HG02943 (cell line): ENCODE measurements at regions not wholly inside any gene's neighbourhood (a gene's known extent, or its start where the extent isn't known, plus 50 kb on each side); places are given as distances from the start of the nearest gene placed in this dataset.
"Not testable (repeated sequence)": the region's sequence is repeated elsewhere in the genome, so short reads cannot be mapped to it uniquely, and the experiment has no call there.

Experiments
- ATAC-seq: cut with Tn5 transposase; IDR thresholded peaks from one replicate; pipeline ENCODE4 v1.9.1; 2021; ENCODE audit warnings: mild to moderate bottlenecking, low read depth, moderate library complexity; ENCODE audit not compliant: unreplicated experiment

DNA sequence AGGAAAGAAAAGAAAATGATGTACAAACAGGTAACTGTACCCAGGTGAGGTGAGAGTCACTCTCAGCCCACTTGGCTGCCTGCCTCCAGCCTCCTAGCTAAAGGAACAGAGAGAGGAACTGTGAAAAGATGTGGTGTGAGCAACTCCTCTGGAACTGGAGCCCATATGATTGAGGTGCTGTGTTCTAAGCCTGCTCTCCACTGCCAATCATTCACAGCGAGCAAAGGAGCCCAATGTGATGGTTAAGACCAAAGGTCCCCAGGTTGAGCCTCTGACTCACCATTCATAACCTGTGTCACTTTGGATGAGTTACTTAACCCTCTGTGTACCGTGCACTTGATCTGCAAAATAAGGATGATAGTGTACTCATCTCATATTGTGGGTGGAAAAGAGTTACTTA, 868.1 kb upstream of the AUTS2 start:
- no peak for ATAC-seq

DNA sequence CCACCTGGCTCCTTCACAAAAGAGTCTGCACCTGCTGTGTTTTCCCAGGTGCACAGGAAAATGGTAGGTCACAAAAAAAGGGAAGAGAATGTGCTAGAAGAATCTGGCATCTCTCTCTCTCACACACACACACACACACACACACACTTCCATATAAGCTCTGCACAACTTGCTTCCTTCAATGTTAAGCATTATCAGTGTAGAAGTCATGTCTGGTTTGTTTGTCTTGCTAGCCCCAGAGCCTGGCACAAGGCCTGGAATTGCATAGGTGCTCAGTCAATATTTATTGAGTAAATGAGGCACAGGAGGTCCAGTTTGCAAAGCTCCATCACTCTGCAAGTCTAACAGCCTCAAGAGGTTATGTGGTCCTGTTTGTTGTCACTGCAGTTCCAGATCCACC, 867.3 kb upstream of the AUTS2 start:
- ATAC-seq: no peak

DNA sequence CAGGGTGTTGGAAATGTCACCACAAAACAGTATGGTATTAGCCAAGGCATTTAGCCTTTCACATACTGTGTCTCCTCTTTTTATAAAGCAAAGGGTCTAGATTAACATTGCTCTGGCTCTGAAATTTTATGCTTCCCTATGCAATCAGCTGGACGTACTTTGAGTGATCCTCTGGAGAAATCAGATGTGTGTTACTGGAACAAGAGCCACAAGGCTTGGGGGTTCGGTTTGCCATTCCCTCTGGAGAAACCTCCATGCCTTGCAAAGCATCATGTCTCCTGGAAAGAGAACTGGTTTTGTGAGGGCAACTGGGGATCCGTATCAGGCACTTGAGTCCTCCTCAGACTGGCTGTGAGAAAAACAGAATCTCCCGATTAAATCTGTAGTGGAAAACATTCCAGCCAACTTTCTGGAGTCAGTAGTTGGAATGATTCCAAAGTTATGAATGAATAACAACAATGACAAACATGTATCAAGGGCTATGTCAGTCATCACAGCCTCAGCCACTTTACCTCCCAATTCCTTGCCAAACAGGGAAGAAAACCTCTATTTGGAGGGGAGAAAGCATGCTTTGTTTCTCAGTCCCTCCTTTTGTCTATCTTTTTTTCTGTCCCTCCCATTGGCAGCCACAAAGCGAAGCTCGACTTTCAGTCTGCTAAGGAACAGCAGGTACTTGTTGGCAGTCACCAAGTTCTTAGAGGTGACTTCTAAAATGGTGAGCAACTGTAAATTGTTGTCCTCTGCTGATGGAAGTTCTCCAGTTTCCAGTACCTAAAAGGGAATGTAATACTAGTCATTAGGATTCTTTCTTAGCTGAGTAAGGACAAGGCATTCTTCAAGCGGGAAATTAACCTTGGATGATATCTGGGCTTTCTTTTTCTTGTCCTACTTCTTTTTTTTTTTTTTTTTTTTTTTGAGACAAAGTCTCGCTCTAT, 864.8 kb upstream of the AUTS2 start:
- ATAC-seq: no peak

DNA sequence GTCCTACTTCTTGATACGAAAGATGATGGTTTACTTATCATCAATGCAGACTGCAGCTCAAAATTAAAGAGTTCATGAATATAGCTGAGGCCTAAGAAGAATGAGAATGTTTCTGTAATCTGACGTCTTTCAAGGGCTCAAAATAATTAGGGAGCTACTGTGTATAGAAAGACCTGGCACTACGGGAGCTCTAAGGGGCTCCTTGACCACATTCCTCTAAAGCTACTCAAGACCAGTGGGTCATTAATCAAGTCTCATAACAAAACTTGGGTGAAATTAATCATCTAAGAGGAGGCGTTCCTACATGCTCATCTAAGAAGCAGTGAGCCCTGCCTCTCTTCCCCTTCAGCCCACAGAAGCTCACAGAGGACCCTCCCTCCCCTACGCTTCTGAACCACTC, 863.8 kb upstream of the AUTS2 start:
- no peak for ATAC-seq

DNA sequence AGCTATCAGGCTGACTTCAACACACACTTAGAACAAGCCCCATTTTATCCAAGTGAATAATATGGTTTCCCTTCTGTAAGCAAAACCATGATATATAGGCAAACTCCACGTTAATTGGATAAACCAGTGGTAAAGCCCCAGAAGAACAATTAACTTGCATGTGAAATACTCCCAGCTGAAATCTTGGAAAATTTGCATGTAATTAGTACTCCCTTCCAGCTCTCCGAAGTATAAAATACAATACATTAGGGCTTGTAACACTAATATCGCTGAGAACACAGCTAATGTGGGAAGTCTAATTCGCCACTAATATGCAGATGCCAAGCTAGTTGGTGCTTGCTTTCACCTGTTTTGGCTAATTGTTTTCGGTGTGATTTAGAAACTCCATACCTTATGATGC, 859.0 kb upstream of the AUTS2 start:
- no peak for ATAC-seq

DNA sequence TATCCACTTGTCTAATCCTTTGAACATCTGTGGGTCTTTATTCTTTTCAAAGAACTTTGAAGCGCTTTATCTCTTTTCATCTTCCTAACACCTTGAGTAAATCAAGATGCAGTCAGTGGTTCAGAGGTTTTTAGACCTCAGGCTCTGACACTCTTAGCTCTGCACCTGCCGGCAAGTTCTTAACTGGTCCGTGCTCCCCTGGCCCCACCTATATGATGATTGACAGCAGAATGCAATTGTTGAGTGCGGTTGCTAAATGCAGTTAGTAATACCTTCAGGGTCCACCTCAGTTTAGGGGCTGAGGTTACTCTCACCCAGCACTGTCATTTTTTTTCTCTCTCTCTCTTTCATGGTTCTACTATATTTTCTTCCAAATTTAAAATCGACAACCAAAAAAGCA, 854.2 kb upstream of the AUTS2 start:
- no peak for ATAC-seq

DNA sequence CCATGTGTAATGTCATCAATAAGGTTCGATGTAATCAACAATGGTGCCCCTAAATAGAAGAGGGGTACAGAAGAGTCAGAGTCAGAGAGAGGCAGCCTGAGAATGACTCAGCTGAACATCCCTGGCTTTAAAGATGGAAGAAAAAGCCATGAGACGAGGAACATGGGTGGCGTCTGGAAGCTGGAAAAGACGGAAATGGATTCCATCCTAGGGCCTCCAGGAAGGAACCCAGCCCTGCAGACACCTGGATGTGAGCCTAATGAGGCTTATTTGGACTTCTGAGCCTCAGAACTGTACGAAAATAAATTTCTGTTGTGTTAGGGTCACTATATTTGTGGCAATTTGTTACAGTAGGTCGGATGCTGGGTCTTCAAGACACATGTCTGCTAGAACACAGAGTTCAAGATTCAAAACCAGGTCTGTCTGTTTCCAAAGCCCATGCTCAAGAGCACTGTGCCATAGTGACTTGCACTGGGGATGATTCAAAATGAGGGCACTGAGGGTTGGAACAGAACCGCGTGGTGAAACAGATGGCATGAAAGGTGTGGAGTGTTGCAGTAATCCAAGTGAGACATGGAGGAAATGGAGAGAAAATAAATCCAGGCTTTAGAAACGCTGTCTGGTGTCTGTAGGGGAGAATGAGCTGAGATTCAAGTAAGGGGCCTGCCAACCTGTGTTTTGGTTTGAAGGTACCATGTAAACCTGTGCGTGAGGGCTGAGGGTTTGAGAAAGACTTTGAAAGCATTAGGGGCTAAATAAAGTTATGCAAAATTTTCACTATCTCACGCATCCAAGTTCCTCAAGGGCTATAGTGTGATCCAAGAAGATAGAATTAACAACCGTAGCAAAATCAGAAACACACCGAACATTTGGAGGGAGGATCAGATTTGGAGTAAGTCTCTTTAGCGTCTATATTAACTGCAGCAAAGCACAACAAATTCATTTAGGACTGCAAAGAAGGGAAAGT, 849.1 kb upstream of the AUTS2 start:
- ATAC-seq: no peak

DNA sequence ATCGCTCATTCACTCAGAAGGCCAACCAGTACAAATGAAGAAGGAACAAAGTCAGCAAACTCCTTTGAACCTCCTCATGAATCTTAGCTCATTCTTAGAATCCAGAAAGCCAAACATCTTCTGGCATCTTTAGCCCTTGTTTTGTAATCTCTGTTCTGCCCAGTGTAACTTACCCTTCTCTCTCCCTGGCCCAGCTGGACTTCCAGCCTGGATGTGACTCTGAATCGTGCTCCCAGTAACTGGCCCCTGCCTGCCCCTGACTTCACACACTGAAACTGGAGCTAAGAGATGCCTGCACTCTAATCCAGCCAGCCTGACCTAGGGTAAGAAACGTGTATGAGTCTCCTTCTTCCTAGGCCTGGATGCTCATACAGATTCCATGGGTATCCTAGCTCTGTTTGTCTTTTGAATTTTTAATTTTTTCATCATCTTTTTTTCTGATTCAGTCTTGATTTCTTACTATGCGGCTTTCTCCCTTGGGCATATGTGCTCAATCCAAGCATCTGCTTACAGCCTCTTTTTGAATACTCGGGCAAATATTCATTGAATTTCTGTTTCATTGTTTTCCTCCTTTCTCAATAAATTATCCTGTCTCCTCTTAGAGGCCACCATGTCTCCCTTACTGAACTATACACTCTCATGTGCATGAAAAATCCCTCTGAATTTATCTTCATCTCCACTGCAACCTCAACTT, 845.6 kb upstream of the AUTS2 start:
- ATAC-seq: no peak

DNA sequence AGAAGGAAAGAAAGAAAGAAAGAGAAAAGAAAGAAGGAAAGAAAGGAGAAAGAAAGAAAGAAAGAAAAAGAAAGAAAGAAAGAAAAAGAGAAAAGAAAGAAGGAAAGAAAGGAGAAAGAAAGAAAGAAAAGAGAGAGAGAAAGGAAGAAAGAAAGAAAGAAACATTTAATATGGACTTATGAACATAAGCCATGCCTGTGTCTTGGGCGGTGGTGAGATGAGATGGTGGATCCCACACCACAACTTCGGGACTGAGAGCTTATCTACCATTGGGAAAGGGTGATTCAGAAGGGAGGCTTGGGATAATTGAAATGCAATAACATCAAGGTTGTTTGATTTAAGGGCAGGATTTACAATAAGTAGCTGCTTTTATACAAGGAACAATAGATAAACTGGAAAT, 843.9 kb upstream of the AUTS2 start:
- no peak for ATAC-seq

DNA sequence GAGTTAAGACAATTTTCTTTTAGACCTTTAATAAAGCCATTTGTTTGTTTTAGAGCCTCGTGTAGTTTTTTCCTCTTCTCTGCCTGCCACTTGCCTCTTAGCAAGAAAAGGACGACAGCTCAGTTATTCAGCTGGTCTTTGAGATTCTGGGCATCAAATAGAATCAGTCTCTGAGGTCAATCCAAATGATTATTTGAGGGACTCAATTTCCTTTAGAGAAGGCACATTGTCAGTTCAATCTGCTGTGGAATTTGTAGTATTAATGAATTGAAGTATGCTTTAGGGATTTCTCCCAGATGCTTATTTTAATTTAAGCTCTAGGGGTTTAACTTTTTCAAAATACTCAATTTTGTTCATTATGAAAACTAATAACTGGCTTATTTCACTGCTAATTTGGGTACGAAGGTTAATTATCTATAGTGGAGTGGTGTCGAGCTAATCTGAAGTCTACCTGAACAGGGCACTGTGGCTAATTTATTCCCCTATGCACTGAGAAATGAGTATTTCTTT, 841.2 kb upstream of the AUTS2 start:
- no peak for ATAC-seq

DNA sequence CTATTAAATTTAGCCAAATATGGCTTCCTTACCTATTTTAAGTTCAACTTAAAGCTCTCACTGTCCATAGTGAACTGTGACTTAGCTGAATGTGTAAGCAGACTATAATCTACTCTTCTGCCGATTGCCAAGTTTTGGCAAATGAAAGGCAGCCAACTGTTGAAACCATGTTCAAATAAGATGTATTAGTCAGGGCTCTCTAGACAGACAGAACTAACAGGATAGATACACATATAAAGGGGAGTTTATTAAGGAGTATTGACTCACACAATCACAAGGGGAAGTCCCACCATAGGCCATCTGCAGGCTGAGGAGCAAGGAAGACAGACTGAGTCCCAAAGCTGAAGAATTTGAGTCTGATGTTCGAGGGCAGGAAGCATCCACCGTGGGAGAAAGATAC, 837.7 kb upstream of the AUTS2 start:
- no peak for ATAC-seq

DNA sequence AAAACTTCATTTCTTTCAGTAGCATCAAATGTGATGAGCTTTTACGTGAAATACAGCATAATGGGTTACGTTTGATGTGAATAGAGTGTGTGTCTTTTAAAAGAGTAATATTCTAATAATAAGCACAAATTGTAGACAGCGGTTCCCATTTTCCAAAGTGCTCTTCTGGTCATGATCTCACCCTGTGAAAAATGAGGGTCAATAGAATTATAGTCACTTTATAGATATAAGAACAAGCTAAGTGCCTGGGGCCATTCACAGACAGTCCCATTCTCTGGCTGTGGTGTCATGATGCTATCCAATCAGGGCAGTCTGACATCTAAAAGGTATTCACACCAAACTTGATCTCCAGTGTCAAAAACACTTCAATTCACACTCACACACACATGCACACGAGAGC, 830.8 kb upstream of the AUTS2 start:
- ATAC-seq: no peak

DNA sequence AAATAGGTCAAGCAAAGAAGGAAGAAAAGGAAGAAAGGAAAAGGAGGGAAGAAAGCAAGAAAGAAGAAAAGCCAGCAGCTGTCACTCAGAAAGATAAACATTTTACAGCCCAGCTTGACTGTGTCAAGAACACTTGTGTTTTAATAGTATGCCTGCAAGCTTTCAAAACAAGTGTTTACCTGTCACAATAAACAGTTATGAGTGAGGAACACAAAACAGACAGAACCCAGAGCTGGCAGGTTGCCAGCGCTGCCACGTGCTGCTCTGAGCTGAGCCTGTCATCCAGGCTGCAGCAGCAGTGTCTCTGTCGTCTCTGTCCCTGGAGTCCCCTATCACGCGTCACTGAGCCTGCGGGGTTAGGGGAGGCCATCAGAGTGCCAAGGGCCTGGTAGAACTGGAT, 827.6 kb upstream of the AUTS2 start:
- no peak for ATAC-seq

DNA sequence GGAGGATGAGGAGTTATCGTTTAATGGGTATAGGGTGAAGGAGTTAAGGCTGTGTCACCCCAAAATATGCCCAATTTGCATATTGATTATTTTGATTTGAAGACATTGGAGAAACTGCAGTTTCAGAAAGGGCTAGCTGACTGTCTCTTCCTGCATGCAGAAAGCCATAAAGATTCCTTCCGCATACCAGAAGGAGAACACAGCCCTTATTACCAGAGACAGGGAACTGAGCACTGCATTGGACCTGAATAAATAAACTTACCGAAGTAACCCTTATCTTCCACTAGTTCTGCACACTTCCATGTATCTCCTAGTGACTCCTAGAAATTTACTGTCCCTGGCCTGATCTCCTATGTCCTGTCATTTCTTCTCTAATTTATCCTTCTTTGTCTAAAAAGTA, 821.9 kb upstream of the AUTS2 start:
- no peak for ATAC-seq

DNA sequence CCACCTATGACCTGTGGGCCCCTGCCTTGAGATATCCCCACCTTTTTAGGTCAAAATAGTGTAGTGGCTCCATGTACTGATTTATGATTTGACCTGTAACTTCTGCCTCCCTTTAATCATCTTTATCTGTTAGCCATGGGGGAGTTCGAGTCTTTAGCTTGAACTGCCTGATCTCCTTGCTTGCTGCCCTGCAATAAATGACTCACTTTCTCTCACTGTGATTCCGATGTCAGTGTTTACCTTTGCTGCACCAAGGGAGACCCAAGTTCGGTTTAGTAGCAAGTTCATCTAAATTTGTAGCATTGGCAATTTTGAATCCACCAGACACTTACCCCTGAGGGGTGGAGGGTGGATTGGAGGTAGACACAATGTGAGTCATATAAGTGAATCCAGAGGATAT, 814.6 kb upstream of the AUTS2 start:
- no peak for ATAC-seq

DNA sequence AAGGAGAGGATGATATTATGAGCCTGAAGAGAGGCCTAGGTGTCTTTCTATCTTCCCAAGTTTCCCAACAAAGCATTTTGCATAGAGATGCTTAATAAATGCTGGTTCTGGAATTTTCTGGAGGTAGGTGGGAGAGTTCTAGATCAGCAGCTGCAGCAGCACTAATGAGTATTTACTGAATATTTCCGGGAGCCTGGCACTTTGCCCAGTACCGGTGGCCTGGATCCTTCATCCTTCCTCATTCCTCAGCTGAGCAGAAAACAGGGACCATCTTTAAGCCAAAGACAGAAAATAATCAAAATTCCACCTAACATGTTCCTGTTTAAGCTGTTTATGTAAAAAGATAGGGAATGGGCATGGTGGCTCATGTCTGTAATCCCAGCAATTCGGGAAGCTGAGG, 813.2 kb upstream of the AUTS2 start:
- ATAC-seq: no peak

DNA sequence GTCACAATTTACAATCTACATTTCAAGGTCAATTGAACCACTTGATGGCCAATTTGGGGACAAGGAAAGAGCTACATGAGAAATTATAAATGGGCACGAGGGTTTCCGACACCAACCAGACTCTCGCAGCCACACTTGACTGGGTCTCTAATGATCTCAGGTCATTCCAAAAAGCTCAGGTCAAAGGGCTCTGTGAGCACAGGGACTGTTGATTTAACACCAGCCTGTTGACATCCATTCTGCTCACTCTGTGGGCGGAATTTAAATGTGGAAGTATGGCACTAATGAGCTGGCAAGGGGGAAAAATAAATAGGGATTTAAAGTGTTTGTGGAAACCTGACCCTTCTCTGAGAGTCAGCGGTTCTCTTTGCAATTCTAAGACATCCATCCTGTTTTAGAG, 810.7 kb upstream of the AUTS2 start:
- no peak for ATAC-seq

DNA sequence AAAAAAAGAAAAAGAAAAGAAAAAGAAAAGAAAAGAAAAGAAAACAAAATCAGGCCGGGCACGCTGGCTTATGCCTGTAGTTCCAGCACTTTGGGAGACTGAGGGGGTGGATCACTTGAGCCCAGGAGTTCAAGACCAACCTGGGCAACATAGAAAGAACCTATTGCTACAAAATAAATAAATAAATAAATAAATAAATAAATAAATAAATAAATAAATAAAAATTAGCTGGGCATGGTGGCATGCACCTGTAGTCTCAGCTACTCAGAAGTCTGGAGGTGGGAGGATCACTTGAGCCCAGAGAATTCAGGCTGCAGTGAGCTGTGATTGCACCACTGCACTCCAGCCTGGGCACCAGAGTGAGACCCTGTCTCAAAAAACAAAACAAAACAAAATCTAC, 809.7 kb upstream of the AUTS2 start:
- not testable (repeated sequence) for ATAC-seq

DNA sequence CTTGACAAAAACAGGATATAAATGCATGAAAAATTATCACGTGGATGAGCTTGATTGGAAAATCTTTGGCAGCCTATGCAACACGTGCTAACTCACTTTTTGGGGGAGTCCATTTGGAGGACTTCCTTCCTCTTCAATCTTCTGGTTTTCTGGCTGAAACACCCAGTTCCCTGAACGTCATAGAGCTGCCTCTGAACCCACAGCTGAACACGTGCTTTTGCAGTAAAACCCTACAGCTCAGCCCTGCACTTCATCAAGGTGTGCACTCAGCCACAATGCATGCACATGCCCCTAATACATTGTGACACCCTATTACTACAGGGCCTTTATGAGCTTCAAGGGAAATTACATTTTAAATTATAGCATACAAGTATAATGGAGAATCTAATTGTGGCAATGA, 808.7 kb upstream of the AUTS2 start:
- ATAC-seq: no peak

DNA sequence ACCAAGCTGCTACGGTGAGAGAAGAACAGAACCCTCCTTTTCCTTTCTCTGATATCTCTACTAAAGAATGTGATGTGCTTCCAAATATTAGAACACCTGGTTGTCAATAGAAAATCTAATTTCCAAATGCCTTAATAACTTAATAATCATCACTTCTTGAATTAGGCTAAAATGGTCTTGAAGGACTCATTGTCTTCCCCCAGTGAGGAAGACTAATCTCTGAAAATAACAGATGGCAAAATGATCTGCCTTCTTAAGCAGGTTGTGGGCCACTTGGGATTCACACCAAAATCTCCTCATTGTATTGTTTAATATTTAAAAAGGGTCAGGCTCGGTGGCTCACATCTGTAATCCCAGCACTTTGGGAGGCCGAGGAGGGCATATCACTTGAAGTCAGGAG, 805.9 kb upstream of the AUTS2 start:
- ATAC-seq: no peak

DNA sequence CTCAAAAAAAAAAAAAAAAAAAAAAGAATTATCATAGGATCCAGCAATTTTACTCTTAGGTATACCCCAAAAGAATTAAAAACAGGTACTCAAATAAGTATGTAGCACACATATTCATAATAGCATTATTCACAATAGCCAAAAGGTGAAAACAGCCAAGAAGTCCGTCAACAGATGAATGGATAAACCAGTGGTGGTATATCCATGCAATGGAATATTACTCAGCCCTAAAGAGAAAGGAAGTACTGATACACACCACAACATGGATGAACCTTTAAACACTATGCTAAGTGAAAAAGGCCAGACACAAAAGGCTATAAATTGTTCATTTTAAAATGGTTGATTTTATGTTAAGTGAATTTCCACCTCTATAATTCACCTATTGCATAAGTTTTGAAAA, 804.8 kb upstream of the AUTS2 start:
- no peak for ATAC-seq
